Stimulated activated naive CD4-positive, alpha-beta T cell (primary cell): ENCODE measurements at regions not wholly inside any gene's neighbourhood (a gene's known extent, or its start where the extent isn't known, plus 50 kb on each side); places are given as distances from the start of the nearest gene placed in this dataset.
"Not testable (repeated sequence)": the region's sequence is repeated elsewhere in the genome, so short reads cannot be mapped to it uniquely, and the experiment has no call there.

Experiments
- DNase-seq, 6 experiments: peaks; one replicate each; lab custom pipeline; 2025; lab: John Stamatoyannopoulos, UW

DNA sequence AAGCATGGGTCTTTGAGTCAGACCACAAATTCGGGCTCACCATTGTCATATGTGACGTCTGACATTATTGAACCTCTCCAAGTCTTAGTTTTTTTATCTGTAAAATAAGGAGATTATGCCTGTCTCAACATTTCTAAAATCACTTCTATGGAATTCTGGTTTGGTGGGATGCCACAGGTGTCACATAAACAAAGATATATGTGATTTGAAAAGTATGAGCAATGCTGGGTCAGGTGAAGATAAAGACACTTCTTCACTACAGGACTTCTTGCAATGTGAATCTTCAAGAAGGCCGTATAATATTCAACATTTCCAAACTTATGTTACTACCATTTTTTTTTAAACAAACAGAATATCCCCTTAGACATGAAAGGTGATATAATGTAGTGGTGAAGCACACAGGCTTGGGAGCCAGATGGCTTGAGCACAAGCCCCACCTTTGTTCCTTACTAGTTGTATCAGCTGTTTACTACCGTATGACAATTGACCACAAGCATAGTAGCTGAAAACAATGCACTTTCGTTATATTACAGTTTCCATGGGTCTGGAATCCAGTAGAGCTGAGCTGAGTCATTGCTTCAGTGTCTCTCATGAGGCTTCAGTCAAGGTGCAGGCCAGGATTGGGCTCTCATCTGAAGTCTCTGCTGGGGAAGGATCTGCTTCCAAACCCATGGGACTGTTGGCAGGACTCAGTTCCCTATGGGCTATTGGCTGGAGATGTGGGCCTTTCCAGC, 87.7 kb downstream of the UTP18 start:
- no peak for DNase-seq

GRCh38 chr17:51351080-51351479, 90.7 kb downstream of the UTP18 start:
- DNase-seq, result no peak

DNA sequence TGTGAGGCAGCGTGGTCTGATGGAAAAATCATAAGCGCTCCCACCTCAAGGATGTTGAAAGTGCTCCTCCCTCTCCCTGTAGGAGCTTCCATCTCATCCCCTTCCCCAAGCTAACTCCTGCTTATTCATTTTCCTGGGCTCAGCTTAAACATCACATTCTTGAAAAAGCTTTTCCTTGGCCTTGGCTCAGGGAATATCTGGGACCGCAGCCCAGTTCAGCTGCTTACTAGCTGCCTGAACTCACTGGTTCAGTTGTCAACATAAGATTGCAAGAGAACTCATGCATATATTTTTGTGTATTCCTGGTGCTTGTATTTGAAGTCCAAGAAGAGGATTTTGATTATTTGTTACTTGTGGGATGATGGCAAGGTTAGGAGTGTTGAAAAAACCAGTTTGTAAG, 91.5 kb downstream of the UTP18 start:
- no peak for DNase-seq

DNA sequence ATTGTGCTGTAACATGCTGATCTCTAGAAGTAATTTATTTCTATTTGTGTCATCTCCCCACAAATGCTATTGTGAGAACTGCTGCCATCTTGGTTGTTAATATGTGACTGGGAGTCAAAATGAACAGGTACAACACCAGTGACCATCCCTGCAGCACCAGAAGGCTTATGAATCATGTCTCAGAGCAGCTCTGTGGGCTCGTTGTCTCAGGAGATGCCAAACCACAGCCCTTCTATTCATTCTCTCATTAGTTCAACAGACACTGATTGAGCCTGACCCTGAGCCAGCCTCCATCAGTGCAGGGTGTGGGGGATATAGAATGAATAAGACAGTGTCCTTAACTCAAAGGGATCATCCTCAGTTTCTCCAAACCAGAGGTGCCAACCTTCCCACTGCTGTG, 92.5 kb downstream of the UTP18 start:
- DNase-seq, result no peak

GRCh38 chr17:51353296-51353695, 93.0 kb downstream of the UTP18 start:
- DNase-seq, result no peak

GRCh38 chr17:51354936-51355335, 94.6 kb downstream of the UTP18 start:
- no peak for DNase-seq

GRCh38 chr17:51355441-51356410, 95.4 kb downstream of the UTP18 start:
- no peak for DNase-seq

DNA sequence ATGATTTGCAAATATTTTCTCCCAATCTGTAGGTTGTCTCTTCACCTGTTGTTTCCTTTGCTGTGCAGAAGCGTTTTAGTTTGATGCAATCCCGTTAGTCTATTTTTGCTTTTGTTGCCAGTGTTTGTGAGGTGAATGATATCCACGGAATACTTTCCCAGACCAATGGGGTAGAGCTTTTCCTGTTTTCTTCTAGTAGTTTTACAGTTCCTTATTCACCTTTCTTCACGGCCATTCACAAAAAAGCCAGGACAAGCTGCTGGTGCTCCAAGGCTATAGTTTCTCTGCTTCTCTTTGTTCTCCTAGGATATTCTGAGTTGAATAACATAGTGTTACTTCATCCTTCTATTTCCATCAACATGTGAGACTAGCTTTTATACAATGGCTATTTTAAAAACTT, 98.7 kb downstream of the UTP18 start:
- DNase-seq, result no peak

- DNase-seq, result no peak
Observed at GRCh38 chr17:51362811-51363585, 102.7 kb downstream of the UTP18 start.

GRCh38 chr17:51365090-51365489, 104.7 kb downstream of the UTP18 start:
- peak in 3 of 6 experiments; percentile 2 to 45 (median 8) for DNase-seq

DNA sequence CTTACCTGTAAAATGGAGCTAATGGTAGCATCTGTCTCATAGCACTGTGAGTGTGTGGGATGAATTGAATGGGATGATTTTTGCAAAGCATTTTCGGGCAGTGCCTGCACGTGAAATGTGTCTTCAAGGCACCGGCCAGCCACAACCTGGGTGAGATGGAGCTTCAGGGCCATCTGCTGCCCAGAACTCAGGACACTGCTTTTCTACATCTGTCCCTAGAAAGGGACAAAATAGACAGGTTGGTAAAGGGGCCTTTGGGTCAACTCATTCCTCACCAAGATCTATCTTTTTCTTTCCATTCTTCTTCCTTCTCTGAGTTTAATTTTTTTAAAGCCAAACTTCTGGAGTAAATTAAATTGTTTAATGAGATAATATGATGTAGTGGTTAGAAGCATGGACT, 106.5 kb downstream of the UTP18 start:
- DNase-seq, result no peak

GRCh38 chr17:51367836-51368235, 107.5 kb downstream of the UTP18 start:
- DNase-seq, result not testable (repeated sequence)

DNA sequence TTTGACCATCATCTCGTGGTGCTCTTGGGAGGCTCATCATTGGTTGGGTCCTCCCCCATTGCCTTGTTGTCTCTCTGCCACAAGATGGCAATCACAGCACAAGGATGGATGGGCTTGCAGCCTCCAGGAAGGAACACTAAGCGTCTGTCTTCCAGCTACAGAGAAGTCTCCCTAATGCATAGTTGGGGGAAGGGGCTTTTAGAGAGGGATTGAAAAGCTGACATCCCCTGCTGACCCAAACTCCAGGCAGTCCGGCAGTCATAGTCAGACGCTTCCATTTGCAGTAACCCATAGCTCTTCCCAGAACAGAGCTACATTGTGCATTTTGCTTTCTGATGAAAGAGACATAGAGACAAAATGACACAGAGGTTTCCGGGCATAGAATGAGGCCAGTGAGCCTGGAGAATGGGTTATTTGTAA, 111.4 kb downstream of the UTP18 start:
- DNase-seq, result peak; percentile 18 to 67 (median 28)

DNA sequence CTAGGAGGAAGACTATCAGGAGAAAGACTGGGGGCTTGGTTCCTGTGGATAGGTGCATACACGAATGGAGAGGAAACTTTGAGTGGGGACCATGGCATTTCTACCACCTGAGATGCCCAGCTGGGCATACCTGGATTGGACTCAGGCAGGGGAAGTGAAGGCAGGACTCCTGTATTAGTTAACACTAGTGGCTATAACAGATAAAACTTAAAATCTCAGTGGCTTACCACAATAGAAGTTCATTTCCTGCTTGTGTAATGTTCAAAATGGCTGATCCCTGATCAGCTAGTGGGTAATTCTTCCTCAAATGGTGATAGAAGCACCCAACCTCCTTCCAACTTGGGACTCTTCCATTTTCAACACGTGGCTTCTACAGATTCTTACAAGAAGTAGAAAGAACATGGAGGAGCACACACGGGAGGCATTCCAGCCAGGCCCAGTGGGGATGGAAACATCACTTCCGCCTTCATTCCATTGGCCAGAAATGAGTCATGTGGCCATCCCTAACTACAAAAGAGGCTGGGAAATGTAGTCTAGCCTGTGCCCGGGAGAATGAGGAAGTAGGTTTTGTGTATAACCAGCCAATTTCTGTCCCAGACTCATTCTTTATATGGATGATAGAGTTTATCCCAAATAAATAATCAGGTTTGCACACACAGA, 112.1 kb downstream of the UTP18 start:
- DNase-seq, result no peak

DNA sequence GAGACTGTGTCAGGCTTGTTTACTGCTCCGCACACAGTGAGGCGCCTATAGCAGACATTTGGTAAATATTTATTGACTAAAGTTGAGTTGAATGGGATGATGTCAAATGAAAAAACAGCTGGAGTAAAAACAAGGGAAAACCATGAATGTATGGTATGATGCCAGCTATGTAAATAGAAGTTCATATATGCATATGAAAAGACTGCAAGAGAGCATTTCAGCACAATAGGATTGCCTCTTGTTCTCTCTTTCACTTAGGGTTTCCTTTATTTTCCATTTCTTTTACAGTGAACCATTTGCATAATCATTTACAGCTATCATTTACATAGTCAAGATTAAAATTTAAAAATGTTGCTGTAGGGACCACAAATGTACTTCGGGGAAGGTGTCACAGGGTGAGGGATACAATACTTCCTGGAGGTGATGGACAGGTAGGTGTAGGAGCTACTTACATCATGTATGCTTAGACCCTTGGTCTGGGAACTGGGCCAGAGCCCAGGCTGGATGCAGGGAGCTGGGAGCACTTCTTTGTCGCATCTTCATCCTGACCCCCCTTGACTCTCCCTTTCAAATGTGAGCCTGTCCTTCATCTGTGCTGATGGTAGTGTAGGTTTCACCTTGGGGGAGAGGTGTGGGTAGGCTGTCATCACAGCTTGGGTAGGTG, 113.3 kb downstream of the UTP18 start:
- DNase-seq, result no peak

DNA sequence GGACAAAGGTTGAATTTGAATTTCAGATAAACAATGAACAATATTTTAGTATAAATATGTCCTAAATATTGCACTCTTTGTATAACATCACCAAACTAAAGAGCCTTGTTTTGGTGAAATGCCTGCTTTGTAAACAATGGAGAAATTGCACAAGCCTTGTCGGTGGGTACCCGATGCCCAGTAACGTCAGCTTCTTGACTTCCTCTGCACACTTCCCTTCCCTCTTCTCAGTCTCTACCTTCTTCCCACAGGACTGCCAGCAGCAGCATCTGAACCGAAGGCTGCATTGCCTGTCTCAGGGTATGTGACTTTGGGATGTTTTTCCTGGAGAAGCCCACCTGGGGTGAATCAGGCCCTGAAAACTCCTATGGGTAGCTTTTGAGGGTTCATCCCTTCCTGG, 113.9 kb downstream of the UTP18 start:
- no peak for DNase-seq

- DNase-seq, result no peak
Observed at GRCh38 chr17:51375771-51376170, 115.4 kb downstream of the UTP18 start.

DNA sequence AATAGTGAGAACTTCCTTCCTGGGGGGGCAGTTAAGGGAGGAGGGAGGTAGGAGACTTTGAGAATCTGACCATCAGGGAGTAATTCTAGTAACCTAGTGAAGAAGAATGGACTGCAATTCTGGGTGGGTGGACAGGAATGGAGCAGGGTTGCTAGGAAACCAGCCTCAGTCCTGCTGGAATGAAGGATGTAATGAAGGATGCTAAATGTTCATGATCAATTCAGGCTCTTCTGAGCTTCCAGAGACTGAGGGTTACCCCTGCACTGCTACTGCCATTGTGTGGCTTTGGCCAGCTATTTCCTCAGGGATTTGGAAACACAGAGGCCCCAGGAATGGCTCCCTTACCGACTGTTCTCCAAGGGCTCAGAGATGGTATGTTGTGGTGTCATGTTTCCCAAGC, 116.4 kb downstream of the UTP18 start:
- no peak for DNase-seq

DNA sequence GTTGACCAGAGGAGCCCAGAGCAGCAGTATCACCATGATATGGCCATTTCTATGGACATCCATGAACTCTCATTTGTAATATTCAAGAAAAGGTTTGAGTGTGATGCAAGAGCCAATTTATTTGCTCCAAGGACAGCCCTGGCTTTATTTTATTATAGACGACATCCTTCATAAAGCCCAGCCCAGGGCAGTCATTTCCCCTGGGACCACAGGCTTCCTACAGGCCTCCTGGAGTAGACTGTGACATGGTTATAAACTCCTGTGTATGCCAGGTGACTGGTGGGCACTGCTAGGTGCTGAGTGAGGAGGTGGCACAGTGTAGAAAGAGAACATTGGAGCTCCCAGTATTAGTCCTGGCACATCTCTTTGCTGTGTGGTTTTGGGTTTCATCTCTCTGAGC, 120.9 kb downstream of the UTP18 start:
- DNase-seq, result no peak

GRCh38 chr17:51385208-51385607, 124.9 kb downstream of the UTP18 start:
- DNase-seq, result no peak

GRCh38 chr17:51387582-51387981, 127.2 kb downstream of the UTP18 start:
- DNase-seq, result no peak
